Fibroblast of skin of right quadriceps (primary cell): ENCODE measurements at regions not wholly inside any gene's neighbourhood (a gene's known extent, or its start where the extent isn't known, plus 50 kb on each side); places are given as distances from the start of the nearest gene placed in this dataset.
"Not testable (repeated sequence)": the region's sequence is repeated elsewhere in the genome, so short reads cannot be mapped to it uniquely, and the experiment has no call there.

ENCODE experiments used
- DNase-seq: peaks from one replicate; pipeline ENCODE4 v3.0.0-alpha.2; 2013

DNA sequence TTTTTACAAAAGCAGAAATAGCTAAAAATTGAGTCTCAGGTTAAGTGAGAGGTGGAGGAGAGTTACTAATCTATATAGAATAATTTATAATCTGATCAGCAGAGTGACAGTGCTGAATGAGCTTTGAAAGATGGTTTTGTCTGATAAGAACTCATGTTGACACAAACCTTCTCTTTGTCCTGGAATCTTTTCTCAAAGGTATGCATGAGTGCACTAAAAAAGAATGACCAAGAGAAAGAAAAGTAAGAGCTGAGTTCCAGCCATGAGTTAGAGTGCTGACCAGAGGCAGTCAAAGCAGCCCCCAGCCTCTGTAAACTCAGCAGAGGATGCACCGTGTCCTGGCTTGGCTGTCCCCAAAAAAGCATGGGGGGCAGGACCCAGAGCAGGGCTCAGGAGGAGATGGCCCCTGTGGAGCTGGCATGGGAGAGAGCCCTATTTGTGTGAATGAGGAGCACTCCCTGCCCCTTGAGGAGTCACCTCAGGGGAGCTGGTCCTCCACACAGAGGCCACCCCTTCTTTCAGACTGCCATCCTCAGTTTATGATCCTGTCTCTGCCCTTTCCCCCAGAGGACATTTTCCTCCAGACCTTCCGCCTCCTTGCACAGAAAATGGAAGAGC, 129.8 kb downstream of the SEC23A start:
- DNase-seq: no peak

DNA sequence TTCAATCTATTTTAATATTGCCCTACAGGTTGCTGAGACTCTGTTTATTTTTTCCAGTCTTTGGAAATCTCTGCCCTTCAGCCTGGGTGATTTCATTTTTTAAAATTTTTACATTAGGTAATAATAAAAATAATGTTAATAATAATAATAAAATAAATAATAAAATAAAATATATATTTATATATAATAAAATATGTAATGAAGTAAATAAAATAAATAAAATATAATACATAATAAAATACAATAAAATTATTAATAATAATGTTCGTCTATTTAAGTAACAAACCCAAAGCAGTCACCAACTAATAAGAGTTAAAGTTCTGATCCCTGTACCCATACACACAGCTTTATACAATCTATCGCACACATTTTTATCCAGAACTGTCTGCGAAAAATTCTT, 130.5 kb downstream of the SEC23A start:
- DNase-seq: no peak

DNA sequence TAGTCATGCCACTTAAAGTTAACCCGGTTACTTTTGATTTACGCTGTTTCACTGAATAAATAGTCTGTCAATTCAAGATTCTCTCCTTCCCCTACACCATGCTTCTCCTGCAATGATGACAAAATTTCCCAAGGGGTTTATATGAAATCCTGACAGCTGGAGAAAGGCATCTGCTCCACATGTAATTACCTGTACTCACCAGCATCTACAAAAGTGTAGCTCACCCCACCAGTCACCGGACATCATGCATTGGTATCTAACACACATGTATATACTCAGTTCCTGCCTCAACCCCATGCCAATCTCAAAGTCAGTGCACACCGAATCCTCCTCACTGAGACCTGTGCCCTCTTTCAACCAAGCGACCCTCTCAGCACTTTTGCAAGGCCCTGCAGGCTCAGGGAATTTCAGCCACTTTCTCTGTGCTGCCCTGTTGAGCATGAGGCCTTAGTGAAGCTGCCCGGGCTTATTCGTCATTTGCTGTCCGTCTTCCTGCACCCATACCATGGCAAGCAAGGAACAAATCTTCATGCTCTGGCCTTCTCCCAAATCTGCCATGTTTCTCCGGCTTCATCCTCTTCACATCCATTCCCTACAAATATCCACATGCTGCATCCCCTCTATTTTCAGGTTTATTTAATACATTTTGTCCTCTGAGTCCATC, 131.6 kb downstream of the SEC23A start:
- no peak for DNase-seq

DNA sequence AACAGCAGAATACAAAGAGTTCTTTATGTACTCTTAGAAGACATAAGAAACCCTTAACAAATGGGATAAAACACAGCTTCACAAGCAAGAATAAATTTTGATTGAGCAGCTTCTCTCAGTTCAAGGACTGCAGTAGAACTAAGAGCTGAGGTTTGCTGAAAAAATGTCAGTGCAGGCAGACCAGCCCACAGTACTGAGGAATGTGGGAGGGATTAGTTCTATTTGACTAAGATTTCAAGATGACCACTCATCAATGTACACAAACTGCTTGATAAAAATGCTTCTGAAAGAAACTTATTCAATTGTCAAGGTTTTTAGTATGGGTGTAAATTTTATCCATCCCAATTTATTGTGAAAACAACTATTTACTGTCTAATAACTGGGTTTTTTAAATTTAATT, 138.4 kb downstream of the SEC23A start:
- peak; percentile 53 for DNase-seq

DNA sequence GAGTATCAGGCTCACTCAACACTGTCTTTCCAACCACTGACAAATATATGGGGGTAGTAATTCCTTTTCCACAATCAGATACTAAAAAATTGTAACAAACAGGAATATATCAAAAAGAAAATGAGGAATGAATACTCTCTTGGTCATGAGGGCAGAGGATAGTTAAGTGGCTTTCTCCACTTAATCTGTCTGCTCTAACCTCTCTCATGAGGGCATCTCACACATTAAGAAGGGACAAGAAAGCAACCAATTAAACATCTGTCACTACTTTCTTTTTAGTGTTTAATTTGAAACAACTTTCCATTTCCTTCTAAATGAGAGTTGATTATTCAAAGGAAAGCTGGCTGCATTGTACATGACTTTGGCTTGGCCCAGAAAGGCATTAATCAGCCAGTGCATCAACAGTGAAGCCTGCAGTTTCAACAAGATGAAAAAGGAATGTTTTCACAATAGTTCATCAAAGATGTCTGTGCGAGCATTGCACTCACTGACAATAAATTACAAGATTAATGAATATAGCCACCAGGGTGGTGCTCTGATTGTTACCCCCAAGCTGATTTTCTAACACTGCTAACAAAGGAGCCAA, 142.0 kb downstream of the SEC23A start:
- peak; percentile 34 for DNase-seq

DNA sequence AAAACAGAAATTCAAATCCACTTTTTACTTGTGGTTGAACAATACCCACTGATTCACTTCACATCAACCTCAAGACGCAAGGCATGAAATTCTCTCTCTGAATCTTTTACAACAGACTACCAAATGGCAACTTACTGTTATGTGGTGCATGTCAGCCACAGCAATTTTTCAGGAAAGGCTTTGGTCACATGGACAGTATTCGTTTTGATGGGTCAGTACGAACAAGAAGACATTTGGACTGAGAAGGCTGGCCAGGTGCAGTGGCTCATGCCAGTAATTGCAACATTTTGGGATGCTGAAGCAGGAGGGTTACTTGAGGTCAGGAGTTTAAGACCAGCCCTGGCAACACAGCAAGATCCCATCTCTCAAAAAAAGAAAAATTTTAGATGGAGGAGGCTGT, 144.0 kb downstream of the SEC23A start:
- DNase-seq: no peak

DNA sequence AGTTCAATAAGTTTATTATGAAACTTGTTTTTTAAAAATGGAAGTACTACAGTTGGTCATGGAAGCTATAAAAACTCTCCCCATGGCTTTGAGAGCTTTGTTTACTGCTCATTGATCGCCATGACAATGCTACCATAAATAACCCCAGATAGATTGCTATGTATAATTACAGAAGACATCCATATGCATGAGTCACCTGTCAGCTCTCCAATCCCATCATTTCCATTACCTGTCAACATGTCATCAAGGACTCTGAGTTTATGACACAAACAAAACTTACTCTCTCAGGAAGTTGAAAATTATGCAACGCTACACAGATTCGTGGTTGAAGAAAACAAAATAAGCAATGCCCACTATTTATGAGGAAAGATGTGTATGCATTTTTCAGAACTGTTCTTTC, 144.4 kb downstream of the SEC23A start:
- peak; percentile 84 for DNase-seq

DNA sequence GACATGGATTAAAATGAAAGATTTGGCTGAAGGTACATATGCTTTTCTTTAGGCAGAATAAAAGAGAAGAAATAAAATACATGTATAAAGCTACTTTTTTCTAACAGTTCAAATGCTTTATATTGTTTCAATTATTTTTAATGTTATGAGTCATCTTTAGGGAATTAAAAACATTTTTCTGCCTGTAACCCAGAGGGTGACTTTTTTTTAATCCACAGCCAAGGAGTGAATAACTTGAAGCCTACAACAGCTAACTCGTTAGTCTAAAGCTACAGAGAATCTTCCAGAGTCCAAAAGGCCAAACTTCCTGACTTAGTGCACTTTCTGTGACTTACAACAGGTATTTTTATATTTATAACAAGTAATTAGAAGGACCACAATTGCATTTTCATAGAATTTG, 151.6 kb downstream of the SEC23A start:
- DNase-seq: peak; percentile 88

DNA sequence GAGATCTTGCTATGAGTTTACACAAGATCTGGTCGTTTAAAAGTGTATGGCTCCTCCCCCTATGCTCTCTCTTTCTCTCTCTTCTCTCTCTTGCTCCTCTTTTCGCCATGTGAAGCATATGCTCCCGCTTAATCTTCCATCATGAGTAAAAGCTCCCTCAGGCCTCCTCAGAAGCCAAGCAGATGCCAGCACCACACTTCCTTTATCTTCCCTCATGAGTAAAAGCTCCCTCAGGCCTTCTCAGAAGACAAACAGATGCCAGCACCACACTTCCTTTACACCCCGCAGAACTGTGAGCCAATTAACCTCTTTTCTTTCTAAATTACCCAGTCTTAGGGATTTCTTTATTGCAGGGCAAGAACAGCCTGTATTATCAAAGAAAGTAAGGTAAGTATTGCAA, 152.4 kb downstream of the SEC23A start:
- DNase-seq: no peak

DNA sequence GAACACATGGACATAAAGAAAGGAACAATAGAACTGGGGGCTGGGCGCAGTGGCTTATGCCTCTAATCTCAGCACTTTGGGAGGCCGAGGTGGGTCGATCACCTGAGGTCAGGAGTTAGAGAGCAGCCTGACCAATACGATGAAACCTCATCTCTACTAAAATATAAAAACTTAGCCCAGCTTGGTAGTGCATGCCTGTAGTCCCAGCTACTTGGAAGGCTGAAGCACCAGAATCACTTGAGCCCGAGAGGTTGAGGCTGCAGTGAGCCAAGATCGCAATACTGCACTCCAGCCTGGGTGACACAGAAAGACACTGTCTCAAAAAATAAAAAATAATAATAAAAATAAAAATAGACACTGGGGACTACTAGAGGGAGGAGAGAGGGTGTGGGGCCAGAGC, 154.5 kb downstream of the SEC23A start:
- no peak for DNase-seq

DNA sequence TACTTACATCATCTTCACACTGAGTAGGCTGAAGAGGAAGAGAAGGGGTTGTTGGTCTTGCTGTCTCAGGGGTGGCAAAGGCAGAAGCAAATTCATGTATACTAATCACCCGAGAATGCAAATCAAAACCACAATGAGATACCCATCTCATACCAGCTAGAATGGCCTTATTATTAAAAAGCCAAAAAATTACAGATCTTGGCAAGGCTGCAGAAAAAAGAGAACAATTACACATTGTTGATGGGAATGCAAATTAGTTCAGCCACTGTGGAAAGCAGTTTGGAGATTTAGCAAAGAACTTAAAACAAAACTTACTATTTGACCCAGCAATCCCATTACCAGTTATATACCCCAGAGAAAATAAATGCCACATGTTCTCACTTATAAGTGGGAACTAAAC, 154.9 kb downstream of the SEC23A start:
- peak; percentile 80 for DNase-seq

DNA sequence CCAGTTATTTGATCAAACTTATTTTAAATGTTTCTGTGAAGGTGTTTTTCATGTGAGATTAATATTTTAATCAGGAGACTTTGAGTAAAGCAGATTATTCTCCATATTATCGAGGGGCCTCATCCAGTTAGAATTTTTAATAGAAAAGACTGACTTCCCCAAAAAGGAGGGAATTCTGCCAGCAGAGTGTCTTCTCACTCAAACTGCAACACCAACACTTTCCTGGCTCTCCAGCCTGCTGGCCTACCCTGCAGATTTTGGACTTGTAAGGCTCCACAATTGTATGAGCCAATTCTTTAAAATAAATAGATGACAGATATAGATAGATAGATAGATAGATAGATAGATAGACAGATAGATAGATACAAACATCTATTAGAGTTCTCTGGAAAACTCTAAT, 155.7 kb downstream of the SEC23A start:
- DNase-seq: no peak

DNA sequence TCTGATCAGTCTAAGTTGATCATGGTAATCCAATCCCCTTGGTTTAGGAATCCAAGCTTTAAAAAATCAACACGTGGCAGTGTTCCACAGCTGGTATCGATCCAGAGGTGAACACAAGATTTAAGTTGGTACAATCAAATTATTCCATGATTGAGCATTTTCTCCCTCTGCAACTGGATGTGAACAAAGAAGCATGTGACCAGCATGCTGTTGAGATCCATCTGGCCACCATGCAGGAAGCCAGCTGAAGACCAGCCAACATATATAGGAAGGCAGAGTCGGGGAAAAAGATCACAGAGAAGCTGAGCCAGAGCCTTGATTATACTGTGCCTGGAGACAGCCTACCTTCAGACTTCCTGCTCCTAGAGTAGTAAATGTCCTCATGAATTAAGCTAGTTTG, 158.3 kb downstream of the SEC23A start:
- DNase-seq: no peak

DNA sequence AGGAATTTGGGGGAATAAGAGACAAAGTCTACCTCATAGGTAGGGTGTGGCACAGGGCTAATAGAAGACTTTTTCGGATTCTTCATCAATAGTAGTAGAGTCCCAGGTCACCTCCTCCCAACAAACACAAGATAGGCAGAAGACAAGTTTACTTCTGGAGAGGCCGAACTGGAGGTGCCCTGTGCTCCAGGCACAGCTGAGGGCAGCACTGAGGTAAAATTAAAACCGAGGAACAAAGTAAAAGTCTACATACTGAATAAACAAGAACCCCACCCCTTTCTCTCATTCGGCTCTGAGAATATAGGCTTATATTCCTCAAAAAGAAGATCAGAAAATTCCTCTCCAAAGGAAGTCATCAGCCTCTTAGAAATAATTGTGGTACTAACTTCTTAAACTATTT, 161.5 kb downstream of the SEC23A start:
- DNase-seq: no peak

DNA sequence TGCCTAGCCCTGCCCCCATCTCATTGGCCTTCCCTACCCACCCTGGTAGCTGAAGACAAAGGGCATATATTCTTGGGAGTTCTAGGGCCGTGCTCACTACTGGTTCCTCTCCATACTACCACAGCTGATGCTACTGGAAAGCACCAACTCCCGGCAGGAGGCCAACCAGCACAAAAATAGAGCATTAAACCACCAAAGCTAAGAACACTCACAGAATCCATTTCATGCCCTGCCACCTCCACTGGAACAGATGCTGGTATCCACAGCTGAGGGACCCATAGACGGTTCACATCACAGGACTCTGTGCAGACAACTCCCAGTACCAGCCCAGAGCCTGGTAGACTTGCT, 170.4 kb downstream of the SEC23A start:
- DNase-seq: not testable (repeated sequence)

DNA sequence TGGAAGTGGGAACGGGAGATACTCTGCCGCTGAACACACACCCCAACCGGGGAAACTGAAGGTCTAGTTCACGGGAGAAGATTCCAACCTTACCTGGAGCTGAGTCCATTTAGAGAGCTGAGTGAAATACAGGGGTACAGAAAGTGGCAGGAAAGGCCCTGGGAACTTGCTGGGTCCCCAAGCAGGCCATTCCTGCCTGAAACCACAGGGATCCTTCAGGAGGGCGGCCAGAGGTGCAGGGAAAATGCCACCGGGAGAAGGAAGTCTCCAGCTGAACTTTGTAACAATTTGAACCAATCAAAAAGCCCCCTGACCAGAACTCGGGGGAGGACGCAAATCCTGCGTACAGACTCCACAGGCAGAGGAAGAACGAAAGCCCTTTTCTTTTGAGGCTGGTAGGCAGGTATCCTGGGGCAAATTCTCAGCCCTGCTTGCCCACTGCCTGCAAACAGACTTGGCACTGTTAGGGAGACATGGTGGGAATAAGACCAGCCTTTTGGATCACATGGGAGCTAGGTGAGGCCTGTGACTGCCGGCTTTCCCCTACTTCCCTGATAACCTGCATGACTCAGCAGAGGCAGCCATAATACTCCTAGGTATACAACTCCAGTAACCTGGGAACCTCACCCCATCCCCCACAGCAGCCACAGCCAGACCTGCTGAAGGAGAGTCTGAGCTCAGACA, 170.9 kb downstream of the SEC23A start:
- no peak for DNase-seq

DNA sequence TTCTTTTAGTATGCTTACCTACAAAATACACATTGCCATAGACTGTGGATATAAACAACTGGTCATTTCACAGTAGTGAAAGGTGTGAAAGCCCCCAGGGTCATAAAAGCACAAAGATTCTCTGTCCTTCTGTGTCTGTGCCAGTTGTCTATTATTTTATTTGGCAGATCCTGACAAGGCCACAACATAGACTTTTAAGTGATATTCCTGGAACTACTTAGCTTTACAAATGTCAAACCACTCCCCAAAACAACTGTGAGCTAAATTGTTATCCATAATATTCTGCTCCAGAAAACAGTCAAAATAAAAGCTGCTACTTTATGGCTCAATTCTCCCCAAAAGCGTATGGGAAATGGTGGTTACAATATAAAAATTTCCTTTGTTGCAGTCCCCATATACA, 172.1 kb downstream of the SEC23A start:
- no peak for DNase-seq

DNA sequence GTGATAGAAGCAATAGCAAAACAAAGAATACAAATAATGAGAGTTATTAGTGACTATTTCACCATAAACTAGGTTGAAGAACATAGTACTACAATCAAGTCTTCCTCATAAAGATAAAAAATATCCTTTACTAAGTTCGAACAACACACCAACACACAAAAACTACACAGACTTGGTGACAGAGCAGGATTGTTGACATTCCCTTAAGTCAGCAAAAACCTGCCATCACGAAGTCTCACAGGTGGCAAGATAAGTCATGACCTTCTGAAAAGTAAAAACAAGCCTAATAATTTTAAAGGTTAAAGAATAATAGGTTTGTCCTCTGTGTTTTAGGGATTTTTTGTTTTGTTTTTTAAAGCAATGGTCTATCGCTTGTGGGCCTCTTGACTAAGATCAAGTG, 173.0 kb downstream of the SEC23A start:
- DNase-seq: no peak

DNA sequence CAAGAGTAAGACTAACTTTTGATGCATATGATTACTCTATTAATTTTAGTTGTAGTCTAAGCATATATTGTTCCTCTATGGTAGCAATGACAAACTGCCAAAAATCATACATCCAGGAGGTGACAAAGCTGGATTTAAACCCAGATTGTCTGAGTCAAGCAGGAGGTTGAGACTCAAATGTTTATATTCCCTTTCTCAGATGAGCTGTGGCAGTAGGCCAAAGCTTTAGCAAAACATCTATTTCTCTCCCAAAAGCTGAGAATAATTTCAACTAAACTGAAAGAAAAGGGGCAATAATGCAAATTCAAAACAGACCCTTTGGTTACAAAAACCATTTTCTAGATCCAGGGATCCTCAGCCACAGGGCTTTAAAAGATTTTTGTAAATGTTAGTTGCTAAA, 173.6 kb downstream of the SEC23A start:
- DNase-seq: no peak

DNA sequence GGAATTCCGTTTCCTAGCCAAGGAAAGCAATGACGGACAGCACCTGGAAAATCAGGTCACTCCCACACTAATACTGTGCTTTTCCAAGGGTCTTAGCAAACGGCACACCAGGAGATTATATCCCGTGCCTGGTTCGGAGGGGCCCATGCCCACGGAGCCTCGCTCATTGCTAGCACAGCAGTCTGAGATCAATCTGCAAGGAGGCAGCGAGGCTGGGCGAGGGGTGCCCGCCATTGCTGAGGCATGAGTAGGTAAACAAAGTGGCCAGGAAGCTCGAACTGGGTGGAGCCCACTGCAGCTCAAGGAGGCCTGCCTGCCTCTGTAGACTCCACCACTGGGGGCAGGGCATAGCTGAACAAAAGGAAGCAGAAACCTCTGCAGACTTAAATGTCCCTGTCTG, 181.1 kb downstream of the SEC23A start:
- not testable (repeated sequence) for DNase-seq

DNA sequence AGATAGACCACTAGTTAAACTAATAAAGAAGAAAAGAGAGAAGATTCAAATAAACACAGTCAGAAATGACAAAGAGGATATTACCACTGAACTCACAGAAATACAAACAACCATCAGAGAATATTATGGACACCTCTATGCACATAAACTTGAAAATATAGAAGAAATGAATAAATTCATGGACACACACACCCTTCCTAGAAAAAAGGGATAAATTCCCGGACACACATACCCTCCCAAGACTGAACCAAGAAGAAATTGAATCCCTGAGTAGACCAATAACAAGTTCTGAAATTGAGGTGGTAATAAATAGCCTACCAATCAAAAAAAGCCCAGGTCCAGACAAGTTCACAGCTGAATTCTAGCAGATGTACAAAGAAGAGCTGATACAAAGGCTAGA, 187.9 kb downstream of the SEC23A start:
- DNase-seq: no peak

DNA sequence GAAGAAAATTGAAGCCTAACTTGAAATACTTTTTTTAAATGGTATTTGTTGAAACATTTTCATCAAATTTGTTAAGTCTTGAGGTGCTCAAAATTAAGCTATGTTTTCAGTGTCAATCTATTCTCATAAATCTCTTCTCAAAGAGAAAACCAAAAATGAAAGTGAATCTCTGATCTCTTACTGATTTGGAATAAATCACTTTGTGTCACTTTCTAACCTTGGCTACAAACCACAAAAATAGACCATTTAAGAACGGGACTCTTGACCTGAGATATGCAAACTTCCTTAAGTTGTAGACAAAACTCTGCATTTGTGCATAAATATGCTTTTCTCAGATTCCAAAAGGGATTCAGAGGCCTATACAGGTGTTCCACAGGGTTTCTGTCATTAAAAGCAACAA, 192.9 kb downstream of the SEC23A start:
- DNase-seq: no peak

DNA sequence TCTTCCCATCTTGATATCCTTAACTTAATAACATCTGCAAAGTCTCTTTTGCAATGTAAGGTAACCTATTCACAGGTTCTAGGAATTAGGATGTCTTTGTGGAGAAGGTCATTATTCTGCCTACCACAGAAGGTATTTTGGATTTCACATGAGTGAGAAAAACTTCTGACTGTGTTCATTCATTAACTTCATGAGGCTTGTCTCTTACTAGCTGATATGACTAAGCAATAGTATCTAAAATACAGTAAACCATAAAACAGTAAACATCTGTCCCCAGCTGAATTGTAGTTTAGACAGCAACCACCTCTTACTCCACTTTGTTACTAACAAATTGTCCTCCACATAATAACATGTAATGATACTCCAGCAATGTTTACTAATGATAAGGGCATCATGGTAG, 198.1 kb downstream of the SEC23A start:
- no peak for DNase-seq

DNA sequence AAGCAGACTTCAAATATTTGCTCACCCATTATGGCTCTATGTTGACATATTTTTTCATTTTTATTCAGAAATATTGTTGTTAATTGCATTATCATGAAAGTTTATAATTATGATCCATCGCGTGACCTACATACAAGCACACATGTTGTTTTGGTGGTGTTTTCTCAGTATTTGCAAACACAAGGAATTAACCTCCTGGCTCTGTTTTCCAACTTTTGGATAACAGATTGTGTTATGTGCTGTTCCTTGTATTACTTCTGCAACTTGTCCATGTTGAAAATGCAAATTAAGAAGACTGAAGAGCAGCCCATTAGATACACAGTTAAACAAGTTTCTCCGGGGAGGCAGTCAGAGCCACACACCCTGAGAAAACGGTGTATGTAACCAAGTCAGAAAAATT, 201.2 kb downstream of the SEC23A start:
- no peak for DNase-seq
